MCF 10A (cell line): ENCODE measurements at regions not wholly inside any gene's neighbourhood (a gene's known extent, or its start where the extent isn't known, plus 50 kb on each side); places are given as distances from the start of the nearest gene placed in this dataset.

Experiments used
- BruUV-seq: library from RNA; stranded (reverse); fragments of 400-500 nt; replicated peaks from 2 replicates; lab custom pipeline; 2021; lab: Mats Ljungman, UMichigan
- CTCF ChIA-PET: fragments of 300-600 bp; sonication (Branson Sonifier 250); formaldehyde crosslinking; extraction: SDS; loops from one replicate; lab custom pipeline; 2021; ENCODE audit warnings: antibody characterized with exemption, inconsistent platforms; lab: Yijun Ruan, JAX
- POLR2A ChIA-PET: fragments of 300-600, 350-650 bp; sonication (Branson Sonifier 250); formaldehyde crosslinking; extraction: SDS; loops from one replicate; lab custom pipeline; 2020; ENCODE audit warnings: antibody characterized with exemption, inconsistent platforms; lab: Yijun Ruan, JAX
- DNase-seq: peaks from one replicate; pipeline ENCODE4 v3.0.0-alpha.2; 2018; ENCODE audit not compliant: unreplicated experiment
- H3K27ac Mint-ChIP-seq: one replicate; pipeline ENCODE4 v1.8.0; 2022; ENCODE audit warnings: mild to moderate bottlenecking, low read depth, mixed read lengths; ENCODE audit not compliant: unreplicated experiment
- H3K27me3 Mint-ChIP-seq: one replicate; pipeline ENCODE4 v1.8.0; 2022; ENCODE audit warnings: mixed read lengths; ENCODE audit not compliant: insufficient read depth, unreplicated experiment
- H3K36me3 Mint-ChIP-seq: one replicate; pipeline ENCODE4 v1.8.0; 2022; ENCODE audit warnings: mild to moderate bottlenecking, moderate library complexity, mixed read lengths; ENCODE audit not compliant: insufficient read depth, unreplicated experiment
- H3K4me1 Mint-ChIP-seq: one replicate; pipeline ENCODE4 v1.8.0; 2022; ENCODE audit warnings: mixed read lengths; ENCODE audit not compliant: insufficient read depth, unreplicated experiment
- H3K4me3 Mint-ChIP-seq: one replicate; pipeline ENCODE4 v1.8.0; 2022; ENCODE audit warnings: mild to moderate bottlenecking, moderate library complexity, mixed read lengths; ENCODE audit not compliant: unreplicated experiment
- H3K9me3 Mint-ChIP-seq: one replicate; pipeline ENCODE4 v1.8.0; 2022; ENCODE audit warnings: mixed read lengths; ENCODE audit not compliant: unreplicated experiment
- CTCF ChIP-seq: fragments of 200-600 bp; IDR thresholded peaks from one replicate; pipeline ENCODE4 v1.8.0; 2022; ENCODE audit warnings: antibody characterized with exemption, mild to moderate bottlenecking; ENCODE audit not compliant: unreplicated experiment
- intact Hi-C: fragments of 100-400 bp; cut with micrococcal nuclease; formaldehyde crosslinking; loops from 2 replicates; pipeline ENCODE4 v1.14.1; 2022

DNA sequence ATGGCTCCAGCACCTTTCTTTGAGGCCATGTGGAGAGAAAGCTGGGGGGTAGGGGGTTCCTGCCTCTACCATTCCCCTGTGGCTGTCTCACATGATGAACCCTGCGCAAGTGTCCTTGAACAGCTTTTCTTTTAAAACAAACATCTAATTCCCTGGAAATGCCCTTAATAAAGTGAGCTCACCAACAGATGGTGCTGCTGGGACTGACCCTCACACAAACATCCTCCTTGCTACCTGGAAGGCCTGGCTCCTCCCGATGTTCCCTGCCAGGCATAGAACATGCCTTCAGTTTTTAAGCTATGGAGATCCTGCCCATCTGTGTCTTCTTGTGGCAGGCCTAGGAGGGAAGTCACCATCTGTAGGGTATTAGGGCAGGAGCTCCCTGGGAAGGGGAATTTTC is 60.7 kb upstream of the GATA6 start:
- ChIA-PET POLR2A (no interaction called here), CTCF (interaction anchor here (0.9 kb wide), 2 partner anchors 12 to 16 kb away, joined by 3 read pairs; no protein-coding TSS in a partner anchor)
- Mint-ChIP-seq H3K4me1 (peaks cover 7% of the 10 kb centered on the region), H3K9me3 (no peaks in the 10 kb centered on the region), H3K4me3 (no peak overlapping the region), H3K27me3 (no peaks in the 10 kb centered on the region), H3K27ac (no peak overlapping the region), H3K36me3 (no peaks in the 10 kb centered on the region)
- no peak for TF ChIP-seq CTCF
- BruUV-seq = no TSS peak
- peak; percentile 25 for DNase-seq
- intact Hi-C loops = loop anchor here (1.0 kb wide), 1 partner anchor 455 kb away; no protein-coding TSS in a partner anchor

GRCh38 chr18:22109535-22109934 is 59.9 kb upstream of the GATA6 start:
- intact Hi-C loops = no loop called here
- Mint-ChIP-seq H3K27me3 (no peaks in the 10 kb centered on the region), H3K27ac (no peak overlapping the region), H3K4me1 (peaks cover 7% of the 10 kb centered on the region), H3K9me3 (no peaks in the 10 kb centered on the region), H3K4me3 (no peak overlapping the region), H3K36me3 (no peaks in the 10 kb centered on the region)
- no peak for TF ChIP-seq CTCF
- BruUV-seq = no TSS peak
- ChIA-PET POLR2A (no interaction called here), CTCF (interaction anchor here (0.6 to 0.9 kb wide), 2 partner anchors 12 to 413 kb away, joined by 3 read pairs; no protein-coding TSS in a partner anchor)
- no peak for DNase-seq

GRCh38 chr18:22110461-22110924 is 58.9 kb upstream of the GATA6 start:
- TF ChIP-seq CTCF = no peak
- H3K27ac Mint-ChIP-seq = no peak overlapping the region
- CTCF ChIA-PET = no interaction called here
- POLR2A ChIA-PET = no interaction called here
- no peaks in the 10 kb centered on the region for H3K9me3 Mint-ChIP-seq
- H3K4me3 Mint-ChIP-seq = no peak overlapping the region
- H3K36me3 Mint-ChIP-seq = no peaks in the 10 kb centered on the region
- no TSS peak for BruUV-seq
- H3K4me1 Mint-ChIP-seq = peaks cover 7% of the 10 kb centered on the region
- DNase-seq = no peak
- H3K27me3 Mint-ChIP-seq = no peaks in the 10 kb centered on the region
- intact Hi-C loops = no loop called here

DNA sequence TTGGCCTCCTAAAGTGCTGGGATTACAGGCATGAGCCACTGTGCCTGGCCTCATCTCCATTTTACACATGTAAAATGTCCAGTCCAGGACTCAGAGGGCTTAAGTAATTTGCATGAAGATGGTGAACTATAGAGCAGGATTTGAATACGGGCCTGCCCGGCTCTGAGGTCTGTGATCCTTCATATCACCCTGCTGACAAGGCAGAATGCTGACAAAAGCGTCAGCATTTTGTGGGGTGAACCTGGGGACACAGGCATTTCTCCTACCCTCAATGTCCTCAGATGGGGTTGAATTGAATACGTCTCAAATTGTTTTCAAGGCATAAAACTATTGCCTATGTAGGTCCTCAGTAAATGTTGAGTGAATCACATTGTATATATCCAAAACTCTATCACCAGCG is 57.2 kb upstream of the GATA6 start:
- no peak for TF ChIP-seq CTCF
- Mint-ChIP-seq H3K36me3 (no peaks in the 10 kb centered on the region), H3K4me1 (peaks cover 7% of the 10 kb centered on the region), H3K27ac (no peak overlapping the region), H3K9me3 (no peaks in the 10 kb centered on the region), H3K4me3 (no peak overlapping the region), H3K27me3 (no peaks in the 10 kb centered on the region)
- ChIA-PET CTCF (no interaction called here), POLR2A (no interaction called here)
- intact Hi-C loops = no loop called here
- DNase-seq = no peak
- no TSS peak for BruUV-seq
